CD4-positive, alpha-beta T cell (primary cell): ENCODE measurements at regions not wholly inside any gene's neighbourhood (a gene's known extent, or its start where the extent isn't known, plus 50 kb on each side); places are given as distances from the start of the nearest gene placed in this dataset.
"Not testable (repeated sequence)": the region's sequence is repeated elsewhere in the genome, so short reads cannot be mapped to it uniquely, and the experiment has no call there.

Experiments used
- ATAC-seq: fragments of 200-7000 bp; cut with Tn5 transposase; one replicate; pipeline ENCODE4 v1.10.0; 2022; ENCODE audit warnings: mild to moderate bottlenecking; ENCODE audit not compliant: poor library complexity
- CTCF ChIA-PET: fragments of 350-600 bp; sonication (Branson Sonifier 250); formaldehyde crosslinking; loops from one replicate; lab custom pipeline; 2021; ENCODE audit warnings: antibody characterized with exemption, inconsistent platforms; lab: Charles Lee
- POLR2A ChIA-PET: fragments of 350-600 bp; sonication (Branson Sonifier 250); formaldehyde crosslinking; loops from one replicate; lab custom pipeline; 2021; ENCODE audit warnings: antibody characterized with exemption, inconsistent platforms; lab: Charles Lee
- DNase-seq, 14 experiments: peaks; one replicate each; pipeline ENCODE4 v3.0.0-alpha.2; 2013 to 2020; ENCODE audit warnings: mixed read lengths in 2 of 14
- H3K27ac ChIP-seq, 2 donors: one replicate each; pipeline versions ENCODE4 v1.5.1 to v1.7.0; 2013; ENCODE audit warnings: low read length in 2 of 2, low read depth in 1 of 2, mild to moderate bottlenecking in 1 of 2
- H3K27me3 ChIP-seq, 2 experiments: 1 replicate in 1 of 2; 2 replicates in 1 of 2; pipeline versions ENCODE4 v1.6.1 to v1.7.0; 2013; ENCODE audit warnings: low read length in 2 of 2, control low read depth in 1 of 2, mild to moderate bottlenecking in 1 of 2, moderate library complexity in 1 of 2; ENCODE audit not compliant: insufficient read depth in 2 of 2, control insufficient read depth in 1 of 2
- H3K36me3 ChIP-seq: one replicate; pipeline ENCODE4 v1.6.1; 2013; ENCODE audit warnings: low read length, control low read depth; ENCODE audit not compliant: insufficient read depth
- H3K4me1 ChIP-seq: one replicate; pipeline ENCODE4 v1.6.1; 2013; ENCODE audit warnings: low read length, control low read depth; ENCODE audit not compliant: insufficient read depth
- H3K4me3 ChIP-seq: one replicate; pipeline ENCODE4 v1.5.1; 2013; ENCODE audit warnings: mild to moderate bottlenecking, low read length, moderate library complexity
- H3K9me3 ChIP-seq, 2 experiments: 1 replicate in 1 of 2; 2 replicates in 1 of 2; pipeline versions ENCODE4 v1.6.1 to v1.7.0; 2013; ENCODE audit warnings: low read length in 2 of 2, mild to moderate bottlenecking in 2 of 2, control low read depth in 1 of 2, moderate library complexity in 1 of 2; ENCODE audit not compliant: control insufficient read depth in 1 of 2, insufficient read depth in 1 of 2
- H3K27ac Mint-ChIP-seq: one replicate; pipeline ENCODE4 v1.8.0; 2020; ENCODE audit warnings: mixed read lengths
- H3K27me3 Mint-ChIP-seq: one replicate; pipeline ENCODE4 v1.8.0; 2021; ENCODE audit warnings: mixed read lengths
- H3K36me3 Mint-ChIP-seq: one replicate; pipeline ENCODE4 v1.8.0; 2021; ENCODE audit warnings: low read depth, mixed read lengths
- H3K4me1 Mint-ChIP-seq: one replicate; pipeline ENCODE4 v1.8.0; 2021; ENCODE audit warnings: low read depth, mixed read lengths
- H3K4me3 Mint-ChIP-seq: one replicate; pipeline ENCODE4 v1.8.0; 2020; ENCODE audit warnings: mild to moderate bottlenecking, mixed read lengths
- H3K9me3 Mint-ChIP-seq: one replicate; pipeline ENCODE4 v1.8.0; 2020; ENCODE audit warnings: mixed read lengths
- CTCF ChIP-seq: fragments of 200-600 bp; IDR thresholded peaks from one replicate; pipeline ENCODE4 v1.8.0; 2022; ENCODE audit warnings: antibody characterized with exemption, mild to moderate bottlenecking
- intact Hi-C, 2 experiments: fragments of 100-400 bp; cut with DNase I in 1 of 2; cut with micrococcal nuclease in 1 of 2; formaldehyde crosslinking; loops; one replicate each; pipeline versions ENCODE4 v1.15.1 to v1.9.0; 2023 to 2025; cut with DNase I, micrococcal nuclease

GRCh38 chr1:184878602-184879001 lies 95.7 kb downstream of the NIBAN1 start:
- Histone ChIP-seq H3K27ac (no peak overlapping the region), H3K36me3 (peaks cover 21% of the 10 kb centered on the region), H3K4me1 (peaks cover 3% of the 10 kb centered on the region), H3K4me3 (no peak overlapping the region), H3K9me3 (no peaks in the 10 kb centered on the region), H3K27me3 (no peaks in the 10 kb centered on the region)
- TF ChIP-seq CTCF, result no peak
- H3K4me3 Mint-ChIP-seq, result no peak overlapping the region
- H3K9me3 Mint-ChIP-seq, result no peaks in the 10 kb centered on the region
- intact Hi-C loops, result no loop called here
- peaks cover 9% of the 10 kb centered on the region for H3K4me1 Mint-ChIP-seq
- ChIA-PET CTCF (interaction anchor here (1.3 to 1.4 kb wide), 2 partner anchors 9 to 14 kb away, joined by 4 to 6 read pairs; no protein-coding TSS in a partner anchor), POLR2A (no interaction called here)
- ATAC-seq, result no peak
- H3K36me3 Mint-ChIP-seq, result peaks cover 7% of the 10 kb centered on the region
- DNase-seq, result no peak
- H3K27me3 Mint-ChIP-seq, result no peaks in the 10 kb centered on the region
- H3K27ac Mint-ChIP-seq, result no peak overlapping the region

GRCh38 chr1:184878002-184878401 lies 96.3 kb downstream of the NIBAN1 start:
- no peak overlapping the region for H3K4me3 ChIP-seq
- no peak for DNase-seq
- peaks cover 4% of the 10 kb centered on the region for H3K36me3 Mint-ChIP-seq
- H3K9me3 ChIP-seq, result no peaks in the 10 kb centered on the region
- H3K27me3 ChIP-seq, result no peaks in the 10 kb centered on the region
- no peaks in the 10 kb centered on the region for H3K27me3 Mint-ChIP-seq
- ChIA-PET CTCF (interaction anchor here (1.3 to 1.4 kb wide), 2 partner anchors 8 to 15 kb away, joined by 4 to 6 read pairs; no protein-coding TSS in a partner anchor), POLR2A (no interaction called here)
- H3K27ac ChIP-seq, result no peak overlapping the region
- intact Hi-C loops, result no loop called here
- TF ChIP-seq CTCF, result no peak
- H3K4me3 Mint-ChIP-seq, result no peak overlapping the region
- H3K4me1 Mint-ChIP-seq, result peaks cover 6% of the 10 kb centered on the region
- no peak for ATAC-seq
- H3K36me3 ChIP-seq, result peaks cover 22% of the 10 kb centered on the region
- H3K27ac Mint-ChIP-seq, result no peak overlapping the region
- no peaks in the 10 kb centered on the region for H3K4me1 ChIP-seq
- H3K9me3 Mint-ChIP-seq, result peaks cover 1% of the 10 kb centered on the region

GRCh38 chr1:184876015-184876414 lies 98.3 kb downstream of the NIBAN1 start:
- H3K36me3 ChIP-seq, result peaks cover 14% of the 10 kb centered on the region
- DNase-seq, CTCF ChIA-PET, H3K9me3 ChIP-seq, H3K4me3 ChIP-seq, H3K4me1 Mint-ChIP-seq, ATAC-seq, H3K27me3 Mint-ChIP-seq, H3K27ac ChIP-seq, H3K27ac Mint-ChIP-seq, POLR2A ChIA-PET, H3K36me3 Mint-ChIP-seq, H3K27me3 ChIP-seq, H3K4me3 Mint-ChIP-seq, H3K9me3 Mint-ChIP-seq, H3K4me1 ChIP-seq, intact Hi-C loops: not testable (repeated sequence)

- H3K4me3 Mint-ChIP-seq, result no peak overlapping the region
- TF ChIP-seq CTCF, result no peak
- no peak overlapping the region for H3K27ac Mint-ChIP-seq
- ChIA-PET CTCF (interaction anchor here (1.0 kb wide), 1 partner anchor 70 kb away, joined by 3 read pairs; no protein-coding TSS in a partner anchor), POLR2A (interaction anchor here (0.8 kb wide), 1 partner anchor 15 kb away, joined by 3 read pairs; no protein-coding TSS in a partner anchor)
- H3K36me3 Mint-ChIP-seq, result no peaks in the 10 kb centered on the region
- Histone ChIP-seq H3K4me1 (no peaks in the 10 kb centered on the region), H3K4me3 (no peak overlapping the region), H3K27ac (no peak overlapping the region), H3K9me3 (no peaks in the 10 kb centered on the region), H3K27me3 (no peaks in the 10 kb centered on the region), H3K36me3 (peaks cover 14% of the 10 kb centered on the region)
- ATAC-seq (no peak), DNase-seq (no peak)
- H3K4me1 Mint-ChIP-seq, result no peaks in the 10 kb centered on the region
- H3K27me3 Mint-ChIP-seq, result no peaks in the 10 kb centered on the region
- intact Hi-C loops, result no loop called here
- H3K9me3 Mint-ChIP-seq, result peaks cover 1% of the 10 kb centered on the region
Measured at GRCh38 chr1:184875218-184875617, 99.1 kb downstream of the NIBAN1 start.
